IMR-90 (cell line): ENCODE measurements at regions not wholly inside any gene's neighbourhood (a gene's known extent, or its start where the extent isn't known, plus 50 kb on each side); places are given as distances from the start of the nearest gene placed in this dataset.

Experiments used
- ATAC-seq: fragments of 200-7000 bp; cut with Tn5 transposase; 2 replicates; pipeline ENCODE4 v1.9.1; 2020; ENCODE audit warnings: low read depth, mild to moderate bottlenecking, moderate library complexity
- BruUV-seq: library from RNA; stranded (reverse); fragments of 400-500 nt; replicated peaks from 2 replicates; lab custom pipeline; 2021; lab: Mats Ljungman, UMichigan
- CTCF ChIA-PET: fragments of 300-600 bp; formaldehyde crosslinking; extraction: SDS; loops from one replicate; lab custom pipeline; 2021; ENCODE audit warnings: antibody characterized with exemption; lab: Yijun Ruan, JAX
- POLR2A ChIA-PET: fragments of 300-600 bp; sonication (Branson Sonifier 250); formaldehyde crosslinking; loops from one replicate; lab custom pipeline; 2022; ENCODE audit warnings: antibody characterized with exemption; ENCODE audit not compliant: unreplicated experiment; lab: Charles Lee
- DNase-seq: peaks from one replicate; pipeline ENCODE4 v3.0.0; 2013
- H2AFZ ChIP-seq: replicated peaks from 2 replicates; pipeline ENCODE3; 2013; ENCODE audit warnings: low read length, mild to moderate bottlenecking; ENCODE audit not compliant: poor library complexity
- H2AK5ac ChIP-seq: 2 replicates; pipeline ENCODE4 v1.6.1; 2013; ENCODE audit warnings: low read depth, low read length, inconsistent platforms
- H2AK9ac ChIP-seq: replicated peaks from 2 replicates; pipeline ENCODE3; 2013; ENCODE audit warnings: mild to moderate bottlenecking, low read depth, low read length, moderate library complexity; ENCODE audit not compliant: poor library complexity
- H2BK120ac ChIP-seq: 2 replicates; pipeline ENCODE4 v1.6.1; 2013; ENCODE audit warnings: low read depth, low read length, inconsistent platforms
- H2BK15ac ChIP-seq: 3 replicates; pipeline ENCODE4 v1.6.1; 2013; ENCODE audit warnings: low read depth, low read length, inconsistent platforms
- H2BK20ac ChIP-seq: 2 replicates; pipeline ENCODE4 v1.6.1; 2013; ENCODE audit warnings: low read depth, mild to moderate bottlenecking, inconsistent platforms, low read length, moderate library complexity
- H2BK5ac ChIP-seq: 2 replicates; pipeline ENCODE4 v1.6.1; 2013; ENCODE audit warnings: mild to moderate bottlenecking, low read depth, low read length, inconsistent platforms; ENCODE audit not compliant: poor library complexity, severe bottlenecking
- H3K14ac ChIP-seq: replicated peaks from 2 replicates; pipeline ENCODE4 v1.6.1; 2013; ENCODE audit warnings: low read depth, low read length, inconsistent platforms
- H3K18ac ChIP-seq: 2 replicates; pipeline ENCODE4 v1.6.1; 2013; ENCODE audit warnings: low read depth, low read length, control low read depth
- H3K23ac ChIP-seq: 2 replicates; pipeline ENCODE4 v1.6.1; 2013; ENCODE audit warnings: low read depth, low read length, inconsistent platforms
- H3K27ac ChIP-seq: 2 replicates; pipeline ENCODE4 v1.5.1; 2013; ENCODE audit warnings: mild to moderate bottlenecking, control low read depth, low read length; ENCODE audit not compliant: insufficient read depth
- H3K27me3 ChIP-seq: 2 replicates; pipeline ENCODE4 v1.6.1; 2013; ENCODE audit warnings: low read length; ENCODE audit not compliant: control insufficient read depth, insufficient read depth
- H3K36me3 ChIP-seq: 2 replicates; pipeline ENCODE4 v1.6.1; 2013; ENCODE audit warnings: low read length, mixed read lengths; ENCODE audit not compliant: control insufficient read depth, insufficient read depth
- H3K4ac ChIP-seq: 2 replicates; pipeline ENCODE4 v1.6.1; 2013; ENCODE audit warnings: low read depth, low read length, inconsistent platforms
- H3K4me1 ChIP-seq: 2 replicates; pipeline ENCODE4 v1.6.1; 2013; ENCODE audit warnings: low read length, mixed read lengths; ENCODE audit not compliant: control insufficient read depth, insufficient read depth
- H3K4me2 ChIP-seq: 2 replicates; pipeline ENCODE4 v1.6.1; 2013; ENCODE audit warnings: low read depth, mild to moderate bottlenecking, control low read depth, low read length, moderate library complexity
- H3K4me3 ChIP-seq: 2 replicates; pipeline ENCODE4 v1.5.1; 2013; ENCODE audit warnings: low read depth, mild to moderate bottlenecking, control low read depth, low read length, moderate library complexity; ENCODE audit not compliant: insufficient read depth
- H3K56ac ChIP-seq: 2 replicates; pipeline ENCODE4 v1.6.1; 2013; ENCODE audit warnings: low read length, inconsistent platforms; ENCODE audit not compliant: insufficient read depth; ENCODE audit errors: extremely low read depth
- H3K79me1 ChIP-seq, 2 experiments: 2 replicates each; pipeline ENCODE4 v1.6.1; 2013; ENCODE audit warnings: low read length in 2 of 2, inconsistent platforms in 1 of 2, low read depth in 1 of 2
- H3K9ac ChIP-seq: 2 replicates; pipeline ENCODE4 v1.6.1; 2013; ENCODE audit warnings: low read depth, low read length, control low read depth
- H3K9me1 ChIP-seq: 2 replicates; pipeline ENCODE4 v1.6.1; 2013; ENCODE audit warnings: low read length, inconsistent platforms; ENCODE audit not compliant: insufficient read depth
- H3K9me3 ChIP-seq: 2 replicates; pipeline ENCODE4 v1.6.1; 2013; ENCODE audit warnings: low read length; ENCODE audit not compliant: control insufficient read depth, insufficient read depth
- H4K20me1 ChIP-seq: 2 replicates; pipeline ENCODE4 v1.6.1; 2013; ENCODE audit warnings: low read length, inconsistent platforms; ENCODE audit not compliant: insufficient read depth
- H4K5ac ChIP-seq: 2 replicates; pipeline ENCODE4 v1.6.1; 2013; ENCODE audit warnings: mild to moderate bottlenecking, low read depth, low read length, control low read depth
- H4K8ac ChIP-seq, 2 experiments: 2 replicates each; pipeline ENCODE4 v1.6.1; 2013; ENCODE audit warnings: low read depth in 2 of 2, low read length in 2 of 2, control low read depth in 1 of 2, inconsistent platforms in 1 of 2
- H4K91ac ChIP-seq: 2 replicates; pipeline ENCODE4 v1.6.1; 2013; ENCODE audit warnings: low read depth, low read length, inconsistent platforms; ENCODE audit not compliant: insufficient read depth
- BHLHE40 ChIP-seq: fragments of 150-350 bp; IDR thresholded peaks from 2 replicates; pipeline ENCODE4 v1.6.1; 2016; ENCODE audit warnings: mild to moderate bottlenecking, low read depth, low read length
- CEBPB ChIP-seq: IDR thresholded peaks from 2 replicates; pipeline ENCODE4 v1.6.1; 2012; ENCODE audit warnings: low read depth, low read length, improper control_type of control experiment
- ELK1 ChIP-seq: fragments of 150-350 bp; IDR thresholded peaks from 2 replicates; pipeline ENCODE4 v1.6.1; 2016; ENCODE audit warnings: low read depth, mild to moderate bottlenecking, low read length, moderate library complexity, borderline replicate concordance
- FOS ChIP-seq: fragments of 150-350 bp; IDR thresholded peaks from 2 replicates; pipeline ENCODE4 v1.6.1; 2016; ENCODE audit warnings: low read depth, low read length
- MAFK ChIP-seq: IDR thresholded peaks from 2 replicates; pipeline ENCODE4 v1.6.1; 2012; ENCODE audit warnings: low read depth, low read length, improper control_type of control experiment
- MAZ ChIP-seq: IDR thresholded peaks from 2 replicates; pipeline ENCODE4 v1.6.1; 2012; ENCODE audit warnings: low read depth, mild to moderate bottlenecking, low read length, improper control_type of control experiment, moderate library complexity, borderline replicate concordance
- MXI1 ChIP-seq: IDR thresholded peaks from 2 replicates; pipeline ENCODE4 v1.6.1; 2012; ENCODE audit warnings: low read depth, mild to moderate bottlenecking, low read length, moderate library complexity, borderline replicate concordance
- NFE2L2 ChIP-seq: fragments of 150-350 bp; IDR thresholded peaks from 2 replicates; pipeline ENCODE4 v1.6.1; 2016; ENCODE audit warnings: low read depth, mild to moderate bottlenecking, low read length
- RAD21 ChIP-seq: IDR thresholded peaks from 2 replicates; pipeline ENCODE4 v1.6.1; 2012; ENCODE audit warnings: low read length, improper control_type of control experiment
- RCOR1 ChIP-seq: IDR thresholded peaks from 2 replicates; pipeline ENCODE4 v1.6.1; 2012; ENCODE audit warnings: mild to moderate bottlenecking, low read length, improper control_type of control experiment; ENCODE audit not compliant: insufficient replicate concordance
- RFX5 ChIP-seq: IDR thresholded peaks from 2 replicates; pipeline ENCODE4 v1.8.0; 2012; ENCODE audit warnings: low read depth, mild to moderate bottlenecking, low read length, moderate library complexity
- USF2 ChIP-seq: fragments of 150-350 bp; IDR thresholded peaks from 2 replicates; pipeline ENCODE4 v1.6.1; 2017; ENCODE audit warnings: mild to moderate bottlenecking, antibody characterized with exemption, low read length, low read depth
- WGBS, 2 experiments: methylation state at CpG; one replicate each; pipeline versions ENCODE4 v1.1.5 to v1.1.7; 2013; ENCODE audit warnings: missing lambda C conversion rate in 2 of 2; ENCODE audit not compliant: insufficient read length in 1 of 2; ENCODE audit errors: extremely low coverage in 2 of 2; 5-methylcytosine and 5-hydroxymethylcytosine counted together
- dilution Hi-C: fragments of 300-500 bp; cut with HindIII; formaldehyde crosslinking; loops from one replicate; pipeline ENCODE4 v1.14.3; 2018; ENCODE audit warnings: low sequenced_read_pairs; ENCODE audit not compliant: unreplicated experiment
- in situ Hi-C: fragments of 300-500 bp; cut with MboI; formaldehyde crosslinking; loops from 3 replicates; pipeline ENCODE4 v1.14.3; 2019; ENCODE audit warnings: low sequenced_read_pairs, inconsistent platforms, mixed read lengths
- intact Hi-C: fragments of 100-400 bp; cut with micrococcal nuclease; formaldehyde crosslinking; loops from 2 replicates; pipeline ENCODE4 v1.10.0; 2022

GRCh38 chr14:100012478-100013327 lies 52.5 kb upstream of the EVL start:
- H2BK120ac ChIP-seq: no peak overlapping the region
- TF ChIP-seq MAFK: no peak
- TF ChIP-seq BHLHE40: no peak
- no peak for TF ChIP-seq RAD21
- peak; percentile 77 for TF ChIP-seq CEBPB
- TF ChIP-seq NFE2L2: no peak
- no peak for TF ChIP-seq USF2
- TF ChIP-seq MXI1: no peak
- TF ChIP-seq FOS: peak; percentile 38; the same call in 1 of the 2 replicates
- no peak for TF ChIP-seq RFX5
- TF ChIP-seq RCOR1: no peak
- TF ChIP-seq MAZ: no peak
- TF ChIP-seq ELK1: no peak
- no peak overlapping the region for H3K56ac ChIP-seq
- H3K4me2 ChIP-seq: 0 out of 2 replicates have a peak overlapping the region, but pooled peaks have one; percentile 44
- no peak overlapping the region for H3K9ac ChIP-seq
- CTCF ChIA-PET: no interaction called here
- no peak overlapping the region for H3K14ac ChIP-seq
- no TSS peak for BruUV-seq
- H3K4me1 ChIP-seq: peaks cover 15% of the 10 kb centered on the region
- dilution Hi-C loops: no loop called here
- H2AK9ac ChIP-seq: no peak overlapping the region
- H2BK20ac ChIP-seq: no peak overlapping the region
- H3K4me3 ChIP-seq: no peak overlapping the region
- DNase-seq: peak; percentile 89
- H3K23ac ChIP-seq: no peak overlapping the region
- no peak overlapping the region; the same call in 1 of the 2 replicates for H3K27ac ChIP-seq
- in situ Hi-C loops: no loop called here
- H2AFZ ChIP-seq: no peak overlapping the region
- WGBS, 2 experiments: no CpG with 5 or more reads among the region's 2 CpGs
- H3K27me3 ChIP-seq: no peaks in the 10 kb centered on the region
- H4K5ac ChIP-seq: peak overlapping the region; percentile 22; the same call in 1 of the 2 replicates
- peak overlapping the region; percentile 20; the same call in 1 of the 2 replicates for H3K18ac ChIP-seq
- no peak overlapping the region for H4K91ac ChIP-seq
- POLR2A ChIA-PET: no interaction called here
- H3K9me3 ChIP-seq: no peaks in the 10 kb centered on the region
- no peaks in the 10 kb centered on the region for H3K36me3 ChIP-seq
- no peak overlapping the region; the same call in 1 of the 2 replicates for H2AK5ac ChIP-seq
- H4K8ac ChIP-seq: no peak overlapping the region
- H2BK5ac ChIP-seq: peak overlapping the region; percentile 15
- peaks cover 5% of the 10 kb centered on the region for H3K9me1 ChIP-seq
- ATAC-seq: peak; percentile 53
- H2BK15ac ChIP-seq: no peak overlapping the region
- H4K20me1 ChIP-seq: no peaks in the 10 kb centered on the region
- peaks cover 23 to 24% of the 10 kb centered on the region in 2 experiments for H3K79me1 ChIP-seq
- intact Hi-C loops: no loop called here
- no peak overlapping the region for H3K4ac ChIP-seq
